HL-60 (cell line): ENCODE measurements at regions not wholly inside any gene's neighbourhood (a gene's known extent, or its start where the extent isn't known, plus 50 kb on each side); places are given as distances from the start of the nearest gene placed in this dataset.

Experiments used
- DNase-seq, 2 experiments: peaks; one replicate each; pipeline ENCODE4 v3.0.0-alpha.2; 2010 to 2020; ENCODE audit warnings: low read depth in 1 of 2, low spot score in 1 of 2
- H3K27ac ChIP-seq: fragments of 250-450 bp; sonication (Bioruptor Pico); replicated peaks from 2 replicates; pipeline ENCODE4 v1.5.1; 2020; ENCODE audit warnings: mild to moderate bottlenecking, moderate library complexity
- H3K27me3 ChIP-seq: fragments of 250-450 bp; sonication (Bioruptor Pico); 2 replicates; pipeline ENCODE4 v1.5.1; 2021; ENCODE audit warnings: mild to moderate bottlenecking, moderate library complexity; ENCODE audit not compliant: insufficient read depth, poor library complexity, severe bottlenecking
- H3K4me3 ChIP-seq: replicated peaks from 2 replicates; pipeline ENCODE4 v1.5.1; 2011; ENCODE audit warnings: mild to moderate bottlenecking, control low read depth, low read length; ENCODE audit not compliant: insufficient read depth
- CTCF ChIP-seq: IDR thresholded peaks from one replicate; pipeline ENCODE4 v1.5.1; 2011; ENCODE audit warnings: low read length, control low read depth, inconsistent platforms; ENCODE audit not compliant: insufficient read depth
- GABPA ChIP-seq: IDR thresholded peaks from 2 replicates; pipeline ENCODE4 v1.6.1; 2012; ENCODE audit warnings: low read depth
- POLR2AphosphoS5 ChIP-seq: IDR thresholded peaks from 2 replicates; pipeline ENCODE4 v1.6.1; 2012; ENCODE audit warnings: low read depth
- REST ChIP-seq: IDR thresholded peaks from 2 replicates; pipeline ENCODE4 v1.6.1; 2012; ENCODE audit warnings: low read depth; ENCODE audit not compliant: insufficient replicate concordance
- SPI1 ChIP-seq: IDR thresholded peaks from 2 replicates; pipeline ENCODE4 v1.6.1; 2012; ENCODE audit warnings: low read depth, mild to moderate bottlenecking, borderline replicate concordance

GRCh38 chr15:46808834-46809233 is 908.5 kb upstream of the SEMA6D start:
- no peak for DNase-seq
- Histone ChIP-seq H3K4me3 (no peak overlapping the region), H3K27ac (no peak overlapping the region), H3K27me3 (no peaks in the 10 kb centered on the region)
- no peak for TF ChIP-seq POLR2AphosphoS5
- no peak for TF ChIP-seq REST
- TF ChIP-seq CTCF: no peak
- no peak for TF ChIP-seq SPI1
- no peak for TF ChIP-seq GABPA

GRCh38 chr15:46815240-46815639 is 902.1 kb upstream of the SEMA6D start:
- TF ChIP-seq CTCF (no peak), GABPA (no peak), POLR2AphosphoS5 (no peak), REST (no peak), SPI1 (no peak)
- DNase-seq: no peak
- Histone ChIP-seq H3K27me3 (no peaks in the 10 kb centered on the region), H3K27ac (no peak overlapping the region), H3K4me3 (no peak overlapping the region)

GRCh38 chr15:46815765-46816164 is 901.5 kb upstream of the SEMA6D start:
- DNase-seq: no peak
- no peak overlapping the region for H3K4me3 ChIP-seq
- no peaks in the 10 kb centered on the region for H3K27me3 ChIP-seq
- no peak for TF ChIP-seq SPI1
- no peak for TF ChIP-seq CTCF
- no peak for TF ChIP-seq GABPA
- TF ChIP-seq POLR2AphosphoS5: no peak
- TF ChIP-seq REST: no peak
- no peak overlapping the region for H3K27ac ChIP-seq
